ENCODE measurements at regions not wholly inside any gene's neighbourhood (a gene's known extent, or its start where the extent isn't known, plus 50 kb on each side); places are given as distances from the start of the nearest gene placed in this dataset.

GRCh38 chr3:181660337-181660736 lies 51.4 kb upstream of the SOX2 start:
- H3K36me3 Mint-ChIP-seq = no peaks in the 10 kb centered on the region
- H3K4me1 Mint-ChIP-seq = no peaks in the 10 kb centered on the region
- H3K4me3 Mint-ChIP-seq = no peak overlapping the region
- peaks cover 0 to 8% (median 5%) of the 10 kb centered on the region in 6 donors for H3K9me3 Mint-ChIP-seq
- H3K27ac Mint-ChIP-seq = no peak overlapping the region
- H3K27me3 Mint-ChIP-seq (ENCODE audit: low read depth in 3 of 3) = peaks cover 0 to 1% (median 0%) of the 10 kb centered on the region in 3 donors
- DNase-seq = no peak

GRCh38 chr3:181637456-181637855 lies 74.3 kb upstream of the SOX2 start:
- Mint-ChIP-seq H3K36me3 (no peaks in the 10 kb centered on the region), H3K9me3 (peaks cover 0 to 10% (median 4%) of the 10 kb centered on the region in 6 donors), H3K4me3 (no peak overlapping the region), H3K27ac (no peak overlapping the region), H3K4me1 (no peaks in the 10 kb centered on the region), H3K27me3 (ENCODE audit: low read depth in 3 of 3) (no peaks in the 10 kb centered on the region)
- no peak for DNase-seq

GRCh38 chr3:181637056-181637455 lies 74.7 kb upstream of the SOX2 start:
- H3K27ac Mint-ChIP-seq = no peak overlapping the region
- H3K9me3 Mint-ChIP-seq = peaks cover 0 to 10% (median 4%) of the 10 kb centered on the region in 6 donors
- H3K4me1 Mint-ChIP-seq = no peaks in the 10 kb centered on the region
- no peaks in the 10 kb centered on the region for H3K36me3 Mint-ChIP-seq
- H3K27me3 Mint-ChIP-seq (ENCODE audit: low read depth in 3 of 3) = no peaks in the 10 kb centered on the region
- no peak overlapping the region for H3K4me3 Mint-ChIP-seq
- no peak for DNase-seq

GRCh38 chr3:181635141-181635540 lies 76.6 kb upstream of the SOX2 start:
- Mint-ChIP-seq H3K36me3 (no peaks in the 10 kb centered on the region), H3K9me3 (peaks cover 0 to 10% (median 4%) of the 10 kb centered on the region in 6 donors), H3K27ac (no peak overlapping the region), H3K4me3 (no peak overlapping the region), H3K4me1 (no peaks in the 10 kb centered on the region), H3K27me3 (ENCODE audit: low read depth in 3 of 3) (no peaks in the 10 kb centered on the region)
- DNase-seq = no peak

- no peak overlapping the region for H3K27ac Mint-ChIP-seq
- H3K27me3 Mint-ChIP-seq (ENCODE audit: low read depth in 3 of 3) = peaks cover 0 to 2% (median 0%) of the 10 kb centered on the region in 3 donors
- H3K9me3 Mint-ChIP-seq = peaks cover 0 to 10% (median 5%) of the 10 kb centered on the region in 6 donors
- no peaks in the 10 kb centered on the region for H3K36me3 Mint-ChIP-seq
- no peak for DNase-seq
- H3K4me1 Mint-ChIP-seq = no peaks in the 10 kb centered on the region
- H3K4me3 Mint-ChIP-seq = no peak overlapping the region
These were observed 78.2 kb upstream of the SOX2 start for GRCh38 chr3:181633556-181633955.

- H3K27me3 Mint-ChIP-seq (ENCODE audit: low read depth in 3 of 3) = peaks cover 0 to 3% (median 0%) of the 10 kb centered on the region in 3 donors
- H3K4me3 Mint-ChIP-seq = no peak overlapping the region
- no peak for DNase-seq
- H3K4me1 Mint-ChIP-seq = no peaks in the 10 kb centered on the region
- H3K36me3 Mint-ChIP-seq = no peaks in the 10 kb centered on the region
- no peak overlapping the region for H3K27ac Mint-ChIP-seq
- H3K9me3 Mint-ChIP-seq = peaks cover 0 to 9% (median 4%) of the 10 kb centered on the region in 6 donors
These were observed 79.8 kb upstream of the SOX2 start for GRCh38 chr3:181631901-181632300.

- no peak overlapping the region for H3K27ac Mint-ChIP-seq
- peaks cover 0 to 3% (median 0%) of the 10 kb centered on the region in 3 donors for H3K27me3 Mint-ChIP-seq (ENCODE audit: low read depth in 3 of 3)
- H3K9me3 Mint-ChIP-seq = peaks cover 0 to 8% (median 4%) of the 10 kb centered on the region in 6 donors
- DNase-seq = no peak
- H3K36me3 Mint-ChIP-seq = no peaks in the 10 kb centered on the region
- H3K4me1 Mint-ChIP-seq = no peaks in the 10 kb centered on the region
- no peak overlapping the region for H3K4me3 Mint-ChIP-seq
These were observed 80.9 kb upstream of the SOX2 start for GRCh38 chr3:181630853-181631252.

GRCh38 chr3:181629711-181630110 lies 82.0 kb upstream of the SOX2 start:
- Mint-ChIP-seq H3K4me3 (no peak overlapping the region), H3K4me1 (no peaks in the 10 kb centered on the region), H3K27me3 (ENCODE audit: low read depth in 3 of 3) (peaks cover 0 to 3% (median 0%) of the 10 kb centered on the region in 3 donors), H3K9me3 (peaks cover 0 to 9% (median 1%) of the 10 kb centered on the region in 6 donors), H3K27ac (no peak overlapping the region), H3K36me3 (no peaks in the 10 kb centered on the region)
- no peak for DNase-seq

- H3K36me3 Mint-ChIP-seq = no peaks in the 10 kb centered on the region
- no peaks in the 10 kb centered on the region for H3K4me1 Mint-ChIP-seq
- no peak overlapping the region for H3K4me3 Mint-ChIP-seq
- no peak for DNase-seq
- H3K27ac Mint-ChIP-seq = no peak overlapping the region
- peaks cover 0 to 9% (median 0%) of the 10 kb centered on the region in 6 donors for H3K9me3 Mint-ChIP-seq
- H3K27me3 Mint-ChIP-seq (ENCODE audit: low read depth in 3 of 3) = peaks cover 0 to 3% (median 0%) of the 10 kb centered on the region in 3 donors
These were observed 82.7 kb upstream of the SOX2 start for GRCh38 chr3:181629029-181629428.

- no peak overlapping the region for H3K27ac Mint-ChIP-seq
These were observed 83.3 kb upstream of the SOX2 start for GRCh38 chr3:181628384-181628783.

GRCh38 chr3:181626036-181626435 lies 85.7 kb upstream of the SOX2 start:
- Mint-ChIP-seq H3K9me3 (peaks cover 0 to 11% (median 1%) of the 10 kb centered on the region in 6 donors), H3K27ac (no peak overlapping the region), H3K27me3 (ENCODE audit: low read depth in 3 of 3) (peaks cover 0 to 4% (median 0%) of the 10 kb centered on the region in 3 donors), H3K36me3 (no peaks in the 10 kb centered on the region), H3K4me1 (no peaks in the 10 kb centered on the region), H3K4me3 (no peak overlapping the region)
- no peak for DNase-seq

More at GRCh38 chr3:181628384-181628783, 83.3 kb upstream of the SOX2 start:
- peaks cover 0 to 11% (median 0%) of the 10 kb centered on the region in 6 donors for H3K9me3 Mint-ChIP-seq
- DNase-seq = no peak
- no peaks in the 10 kb centered on the region for H3K36me3 Mint-ChIP-seq
- H3K4me3 Mint-ChIP-seq = no peak overlapping the region
- H3K27me3 Mint-ChIP-seq (ENCODE audit: low read depth in 3 of 3) = peaks cover 0 to 3% (median 0%) of the 10 kb centered on the region in 3 donors
- H3K4me1 Mint-ChIP-seq = no peaks in the 10 kb centered on the region

- H3K36me3 Mint-ChIP-seq = no peaks in the 10 kb centered on the region
- no peaks in the 10 kb centered on the region for H3K4me1 Mint-ChIP-seq
- H3K9me3 Mint-ChIP-seq = peaks cover 0 to 9% (median 2%) of the 10 kb centered on the region in 6 donors
- H3K27me3 Mint-ChIP-seq (ENCODE audit: low read depth in 3 of 3) = peaks cover 0 to 2% (median 0%) of the 10 kb centered on the region in 3 donors
- H3K27ac Mint-ChIP-seq = no peak overlapping the region
- H3K4me3 Mint-ChIP-seq = no peak overlapping the region
- no peak for DNase-seq
These were observed 87.6 kb upstream of the SOX2 start for GRCh38 chr3:181623924-181624694.

GRCh38 chr3:181622365-181622764 lies 89.4 kb upstream of the SOX2 start:
- H3K4me3 Mint-ChIP-seq = no peak overlapping the region
- H3K27ac Mint-ChIP-seq = no peak overlapping the region
- no peaks in the 10 kb centered on the region for H3K36me3 Mint-ChIP-seq
- H3K27me3 Mint-ChIP-seq (ENCODE audit: low read depth in 3 of 3) = peaks cover 0 to 1% (median 0%) of the 10 kb centered on the region in 3 donors
- H3K9me3 Mint-ChIP-seq = peaks cover 0 to 7% (median 4%) of the 10 kb centered on the region in 6 donors
- DNase-seq = no peak
- no peaks in the 10 kb centered on the region for H3K4me1 Mint-ChIP-seq

- DNase-seq = no peak
- H3K4me1 Mint-ChIP-seq = no peaks in the 10 kb centered on the region
- H3K27ac Mint-ChIP-seq = no peak overlapping the region
- H3K4me3 Mint-ChIP-seq = no peak overlapping the region
- peaks cover 0 to 5% (median 3%) of the 10 kb centered on the region in 6 donors for H3K9me3 Mint-ChIP-seq
- H3K36me3 Mint-ChIP-seq = no peaks in the 10 kb centered on the region
- H3K27me3 Mint-ChIP-seq (ENCODE audit: low read depth in 3 of 3) = peaks cover 0 to 1% (median 0%) of the 10 kb centered on the region in 3 donors
These were observed 91.8 kb upstream of the SOX2 start for GRCh38 chr3:181619897-181620296.

Data from immature natural killer cell (primary cell).